GM12878 (cell line): ENCODE measurements at regions not wholly inside any gene's neighbourhood (a gene's known extent, or its start where the extent isn't known, plus 50 kb on each side); places are given as distances from the start of the nearest gene placed in this dataset.

Experiments used
- CUX1 ChIP-seq: IDR thresholded peaks from 2 replicates; pipeline ENCODE4 v1.6.1; 2012; ENCODE audit warnings: improper control_type of control experiment, low read depth, low read length; ENCODE audit not compliant: insufficient replicate concordance
- DPF2 ChIP-seq: fragments of 450-650 bp; IDR thresholded peaks from 2 replicates; pipeline ENCODE4 v1.6.1; 2017; ENCODE audit warnings: mild to moderate bottlenecking
- ESRRA ChIP-seq: IDR thresholded peaks from 2 replicates; pipeline ENCODE4 v1.6.1; 2012; ENCODE audit warnings: mild to moderate bottlenecking, low read length, improper control_type of control experiment
- EZH2 ChIP-seq: IDR thresholded peaks from 2 replicates; pipeline ENCODE4 v1.6.1; 2012; ENCODE audit warnings: low read depth, mild to moderate bottlenecking, control low read depth, inconsistent platforms, low read length, borderline replicate concordance; ENCODE audit not compliant: control insufficient read depth
- GATAD2B ChIP-seq: fragments of 450-650 bp; conservative IDR thresholded peaks from 2 replicates; pipeline ENCODE4 v1.6.1; 2017; ENCODE audit warnings: low read depth, mild to moderate bottlenecking, moderate library complexity
- MEF2B ChIP-seq: fragments of 450-650 bp; IDR thresholded peaks from 2 replicates; pipeline ENCODE4 v1.6.1; 2018; ENCODE audit warnings: mild to moderate bottlenecking, moderate library complexity; ENCODE audit not compliant: partially characterized antibody, poor library complexity, severe bottlenecking
- NR2F1 ChIP-seq: fragments of 450-650 bp; conservative IDR thresholded peaks from 2 replicates; pipeline ENCODE4 v1.6.1; 2017; ENCODE audit warnings: mild to moderate bottlenecking
- PKNOX1 ChIP-seq: fragments of 450-650 bp; IDR thresholded peaks from 2 replicates; pipeline ENCODE4 v1.6.1; 2016; ENCODE audit warnings: mild to moderate bottlenecking
- POLR2A ChIP-seq: IDR thresholded peaks from 2 replicates; pipeline ENCODE4 v1.6.1; 2011; ENCODE audit warnings: low read depth, mild to moderate bottlenecking, low read length
- POU2F2 ChIP-seq: IDR thresholded peaks from 3 replicates; pipeline ENCODE4 v1.6.1; 2011; ENCODE audit warnings: low read depth, mild to moderate bottlenecking, low read length, borderline replicate concordance
- SMAD1 ChIP-seq: fragments of 450-650 bp; IDR thresholded peaks from 2 replicates; pipeline ENCODE4 v1.6.1; 2018; ENCODE audit warnings: mild to moderate bottlenecking, low read depth; ENCODE audit not compliant: partially characterized antibody
- SRF ChIP-seq, 2 experiments: IDR thresholded peaks; 2 replicates each; pipeline ENCODE4 v1.6.1; 2011; ENCODE audit warnings: low read depth in 2 of 2, low read length in 2 of 2, mild to moderate bottlenecking in 1 of 2, moderate library complexity in 1 of 2
- SUPT20H ChIP-seq: IDR thresholded peaks from 2 replicates; pipeline ENCODE4 v1.6.1; 2011; ENCODE audit warnings: low read depth, mild to moderate bottlenecking, low read length, moderate library complexity, borderline replicate concordance; ENCODE audit not compliant: control insufficient read depth
- TF ChIP-seq, protein P1 (sequence below): fragments of 450-650 bp; IDR thresholded peaks from 2 replicates; pipeline ENCODE4 v1.6.1; 2017; ENCODE audit warnings: antibody characterized with exemption, mild to moderate bottlenecking, moderate library complexity

- TF ChIP-seq DPF2 = no peak
- no peak for TF ChIP-seq MEF2B
- TF ChIP-seq GATAD2B = no peak
- TF ChIP-seq ESRRA = no peak
- TF ChIP-seq PKNOX1 = no peak
- TF ChIP-seq POLR2A = no peak
- TF ChIP-seq SRF (IDR thresholded peaks at IDR 0.05; ENCODE audit: low read depth in 2 of 2, low read length in 2 of 2) = no peak
- no peak for TF ChIP-seq POU2F2
- no peak for TF ChIP-seq NR2F1
- no peak for TF ChIP-seq SUPT20H
- no peak for TF ChIP-seq EZH2
- TF ChIP-seq, protein P1, sequence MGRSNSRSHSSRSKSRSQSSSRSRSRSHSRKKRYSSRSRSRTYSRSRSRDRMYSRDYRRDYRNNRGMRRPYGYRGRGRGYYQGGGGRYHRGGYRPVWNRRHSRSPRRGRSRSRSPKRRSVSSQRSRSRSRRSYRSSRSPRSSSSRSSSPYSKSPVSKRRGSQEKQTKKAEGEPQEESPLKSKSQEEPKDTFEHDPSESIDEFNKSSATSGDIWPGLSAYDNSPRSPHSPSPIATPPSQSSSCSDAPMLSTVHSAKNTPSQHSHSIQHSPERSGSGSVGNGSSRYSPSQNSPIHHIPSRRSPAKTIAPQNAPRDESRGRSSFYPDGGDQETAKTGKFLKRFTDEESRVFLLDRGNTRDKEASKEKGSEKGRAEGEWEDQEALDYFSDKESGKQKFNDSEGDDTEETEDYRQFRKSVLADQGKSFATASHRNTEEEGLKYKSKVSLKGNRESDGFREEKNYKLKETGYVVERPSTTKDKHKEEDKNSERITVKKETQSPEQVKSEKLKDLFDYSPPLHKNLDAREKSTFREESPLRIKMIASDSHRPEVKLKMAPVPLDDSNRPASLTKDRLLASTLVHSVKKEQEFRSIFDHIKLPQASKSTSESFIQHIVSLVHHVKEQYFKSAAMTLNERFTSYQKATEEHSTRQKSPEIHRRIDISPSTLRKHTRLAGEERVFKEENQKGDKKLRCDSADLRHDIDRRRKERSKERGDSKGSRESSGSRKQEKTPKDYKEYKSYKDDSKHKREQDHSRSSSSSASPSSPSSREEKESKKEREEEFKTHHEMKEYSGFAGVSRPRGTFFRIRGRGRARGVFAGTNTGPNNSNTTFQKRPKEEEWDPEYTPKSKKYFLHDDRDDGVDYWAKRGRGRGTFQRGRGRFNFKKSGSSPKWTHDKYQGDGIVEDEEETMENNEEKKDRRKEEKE = no peak
- TF ChIP-seq SMAD1 = no peak
- no peak for TF ChIP-seq CUX1
These were observed 93.5 kb downstream of the RPS12 start (continued) for GRCh38 chr6:132907914-132908313.
